ENCODE measurements at regions not wholly inside any gene's neighbourhood (a gene's known extent, or its start where the extent isn't known, plus 50 kb on each side); places are given as distances from the start of the nearest gene placed in this dataset.

DNA sequence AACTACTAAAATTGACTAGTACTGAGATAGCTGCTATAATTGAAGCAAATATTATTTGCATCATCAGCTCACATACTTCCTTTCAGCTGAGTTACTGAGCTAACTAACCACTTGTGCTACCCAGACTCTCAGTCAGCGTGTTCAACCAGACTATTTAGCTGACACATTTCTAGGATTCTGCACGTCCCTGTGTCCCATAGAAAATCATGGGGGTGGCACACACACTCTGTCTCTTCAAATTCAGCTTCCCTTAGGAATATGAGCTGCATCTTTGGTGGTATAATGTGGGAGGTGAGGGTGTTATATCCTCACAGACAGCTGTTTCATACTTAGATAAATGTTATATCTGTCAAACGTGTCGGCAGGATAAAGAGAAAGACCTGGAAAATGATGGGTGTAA, 424.0 kb downstream of the CDH2 start:
- TF ChIP-seq, protein P1, sequence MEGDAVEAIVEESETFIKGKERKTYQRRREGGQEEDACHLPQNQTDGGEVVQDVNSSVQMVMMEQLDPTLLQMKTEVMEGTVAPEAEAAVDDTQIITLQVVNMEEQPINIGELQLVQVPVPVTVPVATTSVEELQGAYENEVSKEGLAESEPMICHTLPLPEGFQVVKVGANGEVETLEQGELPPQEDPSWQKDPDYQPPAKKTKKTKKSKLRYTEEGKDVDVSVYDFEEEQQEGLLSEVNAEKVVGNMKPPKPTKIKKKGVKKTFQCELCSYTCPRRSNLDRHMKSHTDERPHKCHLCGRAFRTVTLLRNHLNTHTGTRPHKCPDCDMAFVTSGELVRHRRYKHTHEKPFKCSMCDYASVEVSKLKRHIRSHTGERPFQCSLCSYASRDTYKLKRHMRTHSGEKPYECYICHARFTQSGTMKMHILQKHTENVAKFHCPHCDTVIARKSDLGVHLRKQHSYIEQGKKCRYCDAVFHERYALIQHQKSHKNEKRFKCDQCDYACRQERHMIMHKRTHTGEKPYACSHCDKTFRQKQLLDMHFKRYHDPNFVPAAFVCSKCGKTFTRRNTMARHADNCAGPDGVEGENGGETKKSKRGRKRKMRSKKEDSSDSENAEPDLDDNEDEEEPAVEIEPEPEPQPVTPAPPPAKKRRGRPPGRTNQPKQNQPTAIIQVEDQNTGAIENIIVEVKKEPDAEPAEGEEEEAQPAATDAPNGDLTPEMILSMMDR (conservative IDR thresholded peaks at IDR 0.05; ENCODE audit: low read depth, low read length), result no peak
- no peak overlapping the region for H3K4me3 ChIP-seq (ENCODE audit: low read depth, low read length)
- no peak for DNase-seq (ENCODE audit: low read depth)

DNA sequence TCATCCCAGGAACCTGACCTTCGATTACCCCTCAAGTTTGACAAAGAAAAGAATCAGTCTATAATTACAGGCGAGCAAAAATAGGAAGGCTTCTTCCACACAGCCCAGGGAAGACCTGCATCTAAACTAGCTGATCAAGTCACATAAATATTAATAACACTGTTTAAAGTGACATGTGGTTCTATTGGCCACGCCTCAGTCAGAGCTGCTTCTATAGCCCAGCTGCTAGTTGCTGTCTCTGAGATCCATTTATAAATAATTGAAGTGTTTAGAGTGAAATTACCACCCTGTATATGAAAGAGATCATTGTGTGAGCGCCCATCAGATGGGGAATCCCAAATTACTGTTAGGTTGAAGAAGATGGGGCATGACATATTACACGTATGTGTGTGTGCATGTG, 426.0 kb downstream of the CDH2 start:
- H3K4me3 ChIP-seq (ENCODE audit: low read depth, low read length), result no peak overlapping the region
- TF ChIP-seq, protein P1 (conservative IDR thresholded peaks at IDR 0.05; ENCODE audit: low read depth, low read length), result no peak
- no peak for DNase-seq (ENCODE audit: low read depth)

- TF ChIP-seq, protein P1 (conservative IDR thresholded peaks at IDR 0.05; ENCODE audit: low read depth, low read length), result peak; percentile 91
- DNase-seq (ENCODE audit: low read depth), result peak; percentile 68
- H3K4me3 ChIP-seq (ENCODE audit: low read depth, low read length), result no peak overlapping the region
Measured at GRCh38 chr18:27750014-27750413, 426.9 kb downstream of the CDH2 start.

GRCh38 chr18:27749194-27749593, 427.7 kb downstream of the CDH2 start:
- no peak overlapping the region for H3K4me3 ChIP-seq (ENCODE audit: low read depth, low read length)
- TF ChIP-seq, protein P1 (conservative IDR thresholded peaks at IDR 0.05; ENCODE audit: low read depth, low read length), result no peak
- no peak for DNase-seq (ENCODE audit: low read depth)

DNA sequence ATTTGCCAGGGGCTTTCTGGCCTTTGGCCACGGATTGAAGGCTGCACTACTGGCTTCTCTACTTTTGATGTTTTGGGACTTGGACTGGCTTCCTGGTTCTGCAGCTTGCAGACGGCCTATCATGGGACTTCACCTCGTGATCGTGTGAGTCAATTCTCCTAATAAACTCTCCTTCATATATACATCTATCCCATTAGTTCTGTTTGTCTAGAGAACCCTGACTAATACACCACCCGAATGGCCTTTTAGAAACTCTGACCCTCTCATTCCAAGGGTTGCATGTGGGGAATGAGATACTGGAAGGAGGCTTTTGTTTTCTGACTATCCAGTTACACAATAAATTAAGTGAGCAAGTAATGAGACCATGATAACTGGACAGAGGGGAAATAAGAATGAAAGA, 430.7 kb downstream of the CDH2 start:
- no peak for DNase-seq (ENCODE audit: low read depth)
- TF ChIP-seq, protein P1 (conservative IDR thresholded peaks at IDR 0.05; ENCODE audit: low read depth, low read length), result no peak
- no peak overlapping the region for H3K4me3 ChIP-seq (ENCODE audit: low read depth, low read length)

DNA sequence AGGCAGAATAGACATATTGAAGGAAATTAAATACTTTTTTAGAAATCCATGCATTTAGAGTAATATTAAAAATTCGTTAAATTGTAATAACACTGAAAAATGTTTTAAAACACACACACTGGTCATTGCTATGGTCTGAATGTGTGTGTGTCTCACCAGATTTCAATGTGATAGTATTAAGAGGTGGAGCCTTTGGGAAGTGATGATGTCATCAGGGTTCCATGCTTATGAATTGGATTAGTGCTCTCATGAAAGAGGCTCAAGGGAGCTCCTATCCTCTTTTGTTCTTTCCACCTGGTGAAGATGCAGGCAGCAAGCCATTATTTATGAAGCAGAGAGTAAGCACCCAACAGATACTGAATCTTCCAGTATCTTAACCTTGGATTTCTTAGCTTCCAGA, 441.8 kb downstream of the CDH2 start:
- no peak overlapping the region for H3K4me3 ChIP-seq (ENCODE audit: low read depth, low read length)
- no peak for DNase-seq (ENCODE audit: low read depth)
- TF ChIP-seq, protein P1 (conservative IDR thresholded peaks at IDR 0.05; ENCODE audit: low read depth, low read length), result no peak

DNA sequence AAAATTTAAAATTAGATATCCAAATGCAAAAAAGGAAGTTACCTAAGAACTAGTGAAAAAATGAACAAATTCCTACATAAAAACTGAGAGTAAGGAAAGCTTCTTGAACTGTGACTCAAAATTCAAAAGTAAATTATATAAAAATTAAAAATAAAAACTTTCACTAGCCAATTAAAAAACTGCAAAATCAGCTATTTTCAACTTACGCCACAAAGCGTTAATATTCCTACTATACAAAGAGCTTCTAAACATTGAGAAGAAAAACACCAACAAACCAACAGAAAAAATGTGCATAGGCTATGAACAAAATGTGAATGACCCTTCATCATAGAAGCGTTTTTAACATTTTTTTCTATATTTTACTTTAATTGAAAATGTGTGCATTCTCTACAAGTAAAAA, 445.7 kb downstream of the CDH2 start:
- DNase-seq (ENCODE audit: low read depth), result no peak
- H3K4me3 ChIP-seq (ENCODE audit: low read depth, low read length), result no peak overlapping the region
- TF ChIP-seq, protein P1 (conservative IDR thresholded peaks at IDR 0.05; ENCODE audit: low read depth, low read length), result no peak

All from epithelial cell of proximal tubule (primary cell).